Natural killer cell (primary cell): ENCODE measurements at regions not wholly inside any gene's neighbourhood (a gene's known extent, or its start where the extent isn't known, plus 50 kb on each side); places are given as distances from the start of the nearest gene placed in this dataset.

Source experiments
- ATAC-seq, 3 donors: fragments of 150-1000 bp in 2 of 3; fragments of 200-7000 bp in 1 of 3; cut with Tn5 transposase; 1 replicate in 1 of 3; 2 replicates in 2 of 3; pipeline ENCODE4 v1.10.0; 2021; ENCODE audit warnings: mild to moderate bottlenecking in 2 of 3, moderate library complexity in 2 of 3
- DNase-seq, 2 donors: peaks; one replicate each; pipeline versions ENCODE4 v3.0.0 to v3.0.0-alpha.2; 2013 to 2021; ENCODE audit warnings: mixed read lengths in 1 of 2
- H3K27ac ChIP-seq: one replicate; pipeline ENCODE4 v1.5.1; 2013; ENCODE audit warnings: mild to moderate bottlenecking, low read length
- H3K27me3 ChIP-seq: one replicate; pipeline ENCODE4 v1.6.1; 2013; ENCODE audit warnings: low read length; ENCODE audit not compliant: control insufficient read depth, insufficient read depth
- H3K36me3 ChIP-seq: one replicate; pipeline ENCODE4 v1.6.1; 2013; ENCODE audit warnings: low read length; ENCODE audit not compliant: control insufficient read depth, insufficient read depth
- H3K4me1 ChIP-seq: one replicate; pipeline ENCODE4 v1.6.1; 2013; ENCODE audit warnings: low read length; ENCODE audit not compliant: control insufficient read depth, insufficient read depth
- H3K4me3 ChIP-seq: one replicate; pipeline ENCODE4 v1.5.1; 2013; ENCODE audit warnings: low read length
- H3K9me3 ChIP-seq: one replicate; pipeline ENCODE4 v1.6.1; 2013; ENCODE audit warnings: low read length; ENCODE audit not compliant: control insufficient read depth, insufficient read depth
- H3K27ac Mint-ChIP-seq, 2 donors: one replicate each; pipeline ENCODE4 v1.8.0; 2022; ENCODE audit warnings: mild to moderate bottlenecking in 2 of 2, mixed read lengths in 2 of 2, moderate library complexity in 1 of 2
- H3K27me3 Mint-ChIP-seq, 2 donors: one replicate each; pipeline ENCODE4 v1.8.0; 2022; ENCODE audit warnings: low read depth in 2 of 2, mixed read lengths in 2 of 2
- H3K36me3 Mint-ChIP-seq: one replicate; pipeline ENCODE4 v1.8.0; 2022; ENCODE audit warnings: mixed read lengths
- H3K4me1 Mint-ChIP-seq, 2 donors: one replicate each; pipeline ENCODE4 v1.8.0; 2022; ENCODE audit warnings: mixed read lengths in 2 of 2
- H3K4me3 Mint-ChIP-seq: one replicate; pipeline ENCODE4 v1.8.0; 2022; ENCODE audit warnings: mild to moderate bottlenecking, moderate library complexity, mixed read lengths
- H3K9me3 Mint-ChIP-seq, 2 donors: one replicate each; pipeline ENCODE4 v1.8.0; 2022; ENCODE audit warnings: mixed read lengths in 2 of 2
- WGBS: methylation state at CpG from one replicate; pipeline ENCODE4 v1.1.7; 2013; ENCODE audit warnings: missing lambda C conversion rate; ENCODE audit not compliant: insufficient coverage; 5-methylcytosine and 5-hydroxymethylcytosine counted together
- intact Hi-C: fragments of 100-400 bp; cut with micrococcal nuclease; formaldehyde crosslinking; loops from one replicate; pipeline ENCODE4 v1.14.2; 2022
- TF ChIP-seq, protein P1 (sequence below): fragments of 200-600 bp; IDR thresholded peaks from one replicate; pipeline ENCODE4 v1.8.0; 2022; ENCODE audit warnings: antibody characterized with exemption

DNA sequence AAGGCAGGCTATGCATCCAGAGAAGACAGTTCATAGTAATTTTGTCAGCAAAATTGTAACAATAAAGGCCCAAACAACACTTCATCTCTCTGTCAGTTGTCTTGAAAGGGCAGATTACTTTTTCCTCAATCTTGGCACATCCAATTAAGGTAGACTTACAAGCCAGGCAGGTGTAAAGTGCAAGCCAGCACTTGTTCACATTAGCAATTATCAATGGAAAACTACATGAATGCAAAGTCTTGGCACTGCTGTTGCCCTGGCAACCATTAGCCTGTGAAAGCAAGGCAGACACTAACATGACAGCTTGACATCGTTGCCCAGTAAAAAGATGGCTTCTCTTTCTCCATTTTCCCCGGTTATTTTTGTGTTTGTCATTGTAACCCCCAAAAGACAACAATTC lies 677.2 kb upstream of the TENM4 start:
- no peak for ATAC-seq
- Histone ChIP-seq H3K4me1 (no peaks in the 10 kb centered on the region), H3K9me3 (peaks cover 2% of the 10 kb centered on the region), H3K27ac (no peak overlapping the region), H3K27me3 (no peaks in the 10 kb centered on the region), H3K4me3 (no peak overlapping the region), H3K36me3 (no peaks in the 10 kb centered on the region)
- Mint-ChIP-seq H3K4me3 (no peak overlapping the region), H3K36me3 (no peaks in the 10 kb centered on the region), H3K27ac (no peak overlapping the region), H3K4me1 (no peaks in the 10 kb centered on the region), H3K27me3 (no peaks in the 10 kb centered on the region), H3K9me3 (peaks cover 8 to 16% of the 10 kb centered on the region in 2 donors)
- TF ChIP-seq, protein P1, sequence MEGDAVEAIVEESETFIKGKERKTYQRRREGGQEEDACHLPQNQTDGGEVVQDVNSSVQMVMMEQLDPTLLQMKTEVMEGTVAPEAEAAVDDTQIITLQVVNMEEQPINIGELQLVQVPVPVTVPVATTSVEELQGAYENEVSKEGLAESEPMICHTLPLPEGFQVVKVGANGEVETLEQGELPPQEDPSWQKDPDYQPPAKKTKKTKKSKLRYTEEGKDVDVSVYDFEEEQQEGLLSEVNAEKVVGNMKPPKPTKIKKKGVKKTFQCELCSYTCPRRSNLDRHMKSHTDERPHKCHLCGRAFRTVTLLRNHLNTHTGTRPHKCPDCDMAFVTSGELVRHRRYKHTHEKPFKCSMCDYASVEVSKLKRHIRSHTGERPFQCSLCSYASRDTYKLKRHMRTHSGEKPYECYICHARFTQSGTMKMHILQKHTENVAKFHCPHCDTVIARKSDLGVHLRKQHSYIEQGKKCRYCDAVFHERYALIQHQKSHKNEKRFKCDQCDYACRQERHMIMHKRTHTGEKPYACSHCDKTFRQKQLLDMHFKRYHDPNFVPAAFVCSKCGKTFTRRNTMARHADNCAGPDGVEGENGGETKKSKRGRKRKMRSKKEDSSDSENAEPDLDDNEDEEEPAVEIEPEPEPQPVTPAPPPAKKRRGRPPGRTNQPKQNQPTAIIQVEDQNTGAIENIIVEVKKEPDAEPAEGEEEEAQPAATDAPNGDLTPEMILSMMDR: no peak
- DNase-seq: no peak
- WGBS: 77% methylated on average over 2 of the region's 2 CpGs
- intact Hi-C loops: no loop called here

GRCh38 chr11:80116796-80117195 lies 676.0 kb upstream of the TENM4 start:
- H3K4me1 ChIP-seq: no peaks in the 10 kb centered on the region

GRCh38 chr11:80109652-80110051 lies 668.8 kb upstream of the TENM4 start:
- WGBS: 91% methylated on average over 4 of the region's 4 CpGs
- ATAC-seq (no peak), DNase-seq (no peak)
- Mint-ChIP-seq H3K9me3 (peaks cover 18 to 19% of the 10 kb centered on the region in 2 donors), H3K4me1 (no peaks in the 10 kb centered on the region), H3K27ac (no peak overlapping the region), H3K36me3 (no peaks in the 10 kb centered on the region), H3K4me3 (no peak overlapping the region), H3K27me3 (no peaks in the 10 kb centered on the region)
- Histone ChIP-seq H3K27ac (no peak overlapping the region), H3K36me3 (no peaks in the 10 kb centered on the region), H3K4me1 (no peaks in the 10 kb centered on the region), H3K4me3 (no peak overlapping the region), H3K9me3 (no peaks in the 10 kb centered on the region), H3K27me3 (no peaks in the 10 kb centered on the region)
- intact Hi-C loops: no loop called here
- TF ChIP-seq, protein P1: no peak

More at GRCh38 chr11:80116796-80117195, 676.0 kb upstream of the TENM4 start:
- H3K4me3 Mint-ChIP-seq: no peak overlapping the region
- no peaks in the 10 kb centered on the region for H3K27me3 ChIP-seq
- peaks cover 2% of the 10 kb centered on the region for H3K9me3 ChIP-seq
- no peak overlapping the region for H3K27ac ChIP-seq
- H3K9me3 Mint-ChIP-seq: peaks cover 14 to 15% of the 10 kb centered on the region in 2 donors
- ATAC-seq (no peak), DNase-seq (no peak)
- H3K27ac Mint-ChIP-seq: no peak overlapping the region
- TF ChIP-seq, protein P1: no peak
- no peaks in the 10 kb centered on the region for H3K27me3 Mint-ChIP-seq
- no peaks in the 10 kb centered on the region for H3K36me3 ChIP-seq
- no peaks in the 10 kb centered on the region for H3K4me1 Mint-ChIP-seq
- no peaks in the 10 kb centered on the region for H3K36me3 Mint-ChIP-seq
- 85% methylated on average over 2 of the region's 3 CpGs for WGBS
- H3K4me3 ChIP-seq: no peak overlapping the region
- intact Hi-C loops: no loop called here

DNA sequence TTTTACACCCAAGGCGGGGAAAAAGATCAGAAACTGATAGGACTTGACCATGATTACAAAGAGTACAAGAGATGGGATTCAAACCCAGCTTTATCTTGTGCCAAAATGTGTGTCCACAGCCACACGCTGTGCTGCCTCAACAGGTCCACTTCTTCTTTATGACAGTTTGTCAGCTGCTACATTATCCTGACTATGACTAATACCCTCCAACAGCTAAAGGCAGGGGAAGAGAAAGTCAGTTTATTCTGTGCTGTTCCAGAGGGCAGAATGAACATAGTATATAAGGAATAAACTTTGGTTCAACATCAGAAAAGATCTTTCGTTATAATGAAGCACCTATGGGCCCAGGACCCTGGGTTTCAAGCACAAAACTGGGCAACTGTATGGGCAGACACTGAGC lies 668.2 kb upstream of the TENM4 start:
- TF ChIP-seq, protein P1: no peak
- no peaks in the 10 kb centered on the region for H3K4me1 ChIP-seq
- no peak overlapping the region for H3K4me3 ChIP-seq
- H3K27ac ChIP-seq: no peak overlapping the region
- no peak overlapping the region for H3K4me3 Mint-ChIP-seq
- H3K4me1 Mint-ChIP-seq: no peaks in the 10 kb centered on the region
- H3K27me3 Mint-ChIP-seq: no peaks in the 10 kb centered on the region
- H3K36me3 Mint-ChIP-seq: no peaks in the 10 kb centered on the region
- no peaks in the 10 kb centered on the region for H3K36me3 ChIP-seq
- no peak for DNase-seq
- H3K27me3 ChIP-seq: no peaks in the 10 kb centered on the region
- H3K27ac Mint-ChIP-seq: no peak overlapping the region
- intact Hi-C loops: no loop called here
- peaks cover 17 to 19% of the 10 kb centered on the region in 2 donors for H3K9me3 Mint-ChIP-seq
- 77% methylated on average over 2 of the region's 3 CpGs for WGBS
- H3K9me3 ChIP-seq: no peaks in the 10 kb centered on the region
- ATAC-seq: no peak
